Stimulated activated naive B cell treated with anti-CD40 and anti-IgM and Interleukin-4, amounts not matched to agents 10 μg/mL and 1 μg/mL and 100 μg/mL, for 72 hours (primary cell): ENCODE measurements at regions not wholly inside any gene's neighbourhood (a gene's known extent, or its start where the extent isn't known, plus 50 kb on each side); places are given as distances from the start of the nearest gene placed in this dataset.

Source experiments
- ATAC-seq, 2 donors: fragments of 150-1000 bp; cut with Tn5 transposase; replicated peaks; 2 replicates each; pipeline ENCODE4 v1.10.0; 2021; ENCODE audit warnings: moderate library complexity in 1 of 2
- DNase-seq: peaks from one replicate; pipeline ENCODE4 v3.0.0; 2021
- H3K27ac Mint-ChIP-seq: one replicate; pipeline ENCODE4 v1.8.0; 2022; ENCODE audit warnings: mild to moderate bottlenecking, mixed read lengths
- H3K27me3 Mint-ChIP-seq, 2 donors: one replicate each; pipeline ENCODE4 v1.8.0; 2022; ENCODE audit warnings: mixed read lengths in 2 of 2
- H3K36me3 Mint-ChIP-seq, 2 donors: one replicate each; pipeline ENCODE4 v1.8.0; 2022; ENCODE audit warnings: mixed read lengths in 2 of 2, mild to moderate bottlenecking in 1 of 2
- H3K4me1 Mint-ChIP-seq, 2 donors: one replicate each; pipeline ENCODE4 v1.8.0; 2022; ENCODE audit warnings: mixed read lengths in 2 of 2, mild to moderate bottlenecking in 1 of 2
- H3K4me3 Mint-ChIP-seq, 2 donors: one replicate each; pipeline ENCODE4 v1.8.0; 2022; ENCODE audit warnings: mild to moderate bottlenecking in 2 of 2, mixed read lengths in 2 of 2, moderate library complexity in 1 of 2
- H3K9me3 Mint-ChIP-seq, 2 donors: one replicate each; pipeline ENCODE4 v1.8.0; 2022; ENCODE audit warnings: mixed read lengths in 2 of 2, mild to moderate bottlenecking in 1 of 2

DNA sequence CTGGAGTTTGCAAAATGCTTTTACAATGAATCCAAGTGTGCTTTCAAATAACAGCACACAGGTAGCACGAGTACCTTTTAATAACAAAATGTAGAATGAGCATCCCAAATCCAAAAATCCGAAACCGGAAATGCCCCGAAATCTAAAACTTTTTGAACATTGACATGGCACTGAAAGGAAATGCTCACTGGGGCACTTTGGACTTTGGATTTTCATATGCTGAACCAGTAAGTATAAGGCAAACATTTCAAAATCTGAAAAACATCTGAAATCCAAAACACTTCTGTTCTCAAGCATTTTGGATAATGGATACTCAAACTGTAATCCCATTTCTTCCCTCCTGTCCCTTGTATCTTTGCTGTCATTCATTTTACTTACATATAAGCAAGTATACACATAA is 50.1 kb downstream of the GCNT4 start:
- no peaks in the 10 kb centered on the region for H3K4me1 Mint-ChIP-seq
- DNase-seq (no peak), ATAC-seq (no peak)
- peaks cover 11 to 15% of the 10 kb centered on the region in 2 donors for H3K9me3 Mint-ChIP-seq
- H3K27me3 Mint-ChIP-seq, result peaks cover 8% of the 10 kb centered on the region in 2 donors
- H3K4me3 Mint-ChIP-seq, result no peak overlapping the region
- H3K36me3 Mint-ChIP-seq, result peaks cover 0 to 4% of the 10 kb centered on the region in 2 donors
- no peak overlapping the region for H3K27ac Mint-ChIP-seq

DNA sequence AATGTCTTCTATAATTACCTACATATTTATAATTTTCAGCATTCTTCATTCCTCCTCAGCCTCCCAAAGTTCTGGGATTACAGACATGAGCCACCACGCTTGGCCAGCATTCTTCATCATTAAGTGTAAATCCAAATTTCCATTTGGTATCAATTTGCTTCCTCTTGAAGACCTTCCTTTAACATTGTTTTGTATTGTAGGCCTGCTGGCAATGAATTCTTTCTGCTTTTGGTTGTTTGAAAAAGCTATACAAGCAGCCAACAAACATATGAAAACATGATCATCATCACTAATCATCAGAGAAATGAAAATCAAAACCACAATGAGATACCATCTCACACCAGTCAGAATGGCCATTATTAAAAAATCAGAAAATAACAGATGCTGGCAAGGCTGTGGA is 56.4 kb downstream of the GCNT4 start:
- Mint-ChIP-seq H3K27ac (no peak overlapping the region), H3K9me3 (peaks cover 3 to 12% of the 10 kb centered on the region in 2 donors), H3K4me3 (no peak overlapping the region), H3K27me3 (peaks cover 0 to 13% of the 10 kb centered on the region in 2 donors), H3K36me3 (no peaks in the 10 kb centered on the region), H3K4me1 (no peaks in the 10 kb centered on the region)
- no peak for DNase-seq
- ATAC-seq, result no peak

DNA sequence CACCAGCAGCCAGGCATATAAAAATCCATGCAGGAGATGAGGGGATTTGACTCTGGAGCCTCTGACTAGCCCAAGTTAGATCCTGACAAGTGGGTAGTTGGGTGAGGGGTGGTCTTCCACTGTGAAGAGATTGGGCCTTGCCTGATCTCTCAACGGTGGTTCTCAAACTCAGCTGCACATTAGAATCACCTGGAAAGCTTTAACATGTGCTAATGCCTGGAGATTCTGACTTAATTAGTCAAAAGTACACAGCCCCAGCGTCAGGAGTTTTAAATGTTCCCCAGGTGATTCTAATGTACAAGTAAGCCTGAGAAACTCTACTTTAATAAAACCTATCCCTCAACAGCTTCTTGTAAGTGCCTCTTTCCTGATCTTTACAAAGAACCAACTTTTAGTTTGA is 57.5 kb downstream of the GCNT4 start:
- H3K9me3 Mint-ChIP-seq, result peaks cover 3 to 12% of the 10 kb centered on the region in 2 donors
- ATAC-seq, result no peak

DNA sequence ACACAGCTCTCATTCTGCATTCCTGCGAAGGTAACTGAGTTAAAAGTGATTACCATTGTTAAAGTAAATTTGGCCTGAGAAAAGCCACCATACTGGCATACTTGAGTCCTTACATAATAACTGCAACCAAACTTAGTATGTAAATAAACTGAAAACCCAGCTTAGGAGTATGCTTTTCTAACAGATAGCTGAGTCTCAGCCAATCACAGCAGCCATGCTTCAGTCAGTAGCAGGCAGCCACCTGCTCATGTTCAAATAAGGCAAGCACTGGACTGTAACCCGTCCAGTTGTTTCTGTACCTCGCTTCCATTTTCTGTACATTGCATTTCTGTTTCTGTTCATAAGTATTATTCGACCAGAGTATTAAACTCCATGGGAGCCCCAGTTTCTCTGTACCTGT is 58.6 kb downstream of the GCNT4 start:
- Mint-ChIP-seq H3K9me3 (peaks cover 3 to 12% of the 10 kb centered on the region in 2 donors), H3K4me1 (no peaks in the 10 kb centered on the region), H3K4me3 (no peak overlapping the region), H3K27me3 (peaks cover 0 to 14% of the 10 kb centered on the region in 2 donors), H3K27ac (no peak overlapping the region), H3K36me3 (no peaks in the 10 kb centered on the region)
- DNase-seq (no peak), ATAC-seq (no peak)

More for the DNA sequence above, 57.5 kb downstream of the GCNT4 start:
- no peak overlapping the region for H3K27ac Mint-ChIP-seq
- H3K27me3 Mint-ChIP-seq, result peaks cover 0 to 14% of the 10 kb centered on the region in 2 donors
- no peaks in the 10 kb centered on the region for H3K4me1 Mint-ChIP-seq
- DNase-seq, result no peak
- H3K36me3 Mint-ChIP-seq, result no peaks in the 10 kb centered on the region
- H3K4me3 Mint-ChIP-seq, result no peak overlapping the region

DNA sequence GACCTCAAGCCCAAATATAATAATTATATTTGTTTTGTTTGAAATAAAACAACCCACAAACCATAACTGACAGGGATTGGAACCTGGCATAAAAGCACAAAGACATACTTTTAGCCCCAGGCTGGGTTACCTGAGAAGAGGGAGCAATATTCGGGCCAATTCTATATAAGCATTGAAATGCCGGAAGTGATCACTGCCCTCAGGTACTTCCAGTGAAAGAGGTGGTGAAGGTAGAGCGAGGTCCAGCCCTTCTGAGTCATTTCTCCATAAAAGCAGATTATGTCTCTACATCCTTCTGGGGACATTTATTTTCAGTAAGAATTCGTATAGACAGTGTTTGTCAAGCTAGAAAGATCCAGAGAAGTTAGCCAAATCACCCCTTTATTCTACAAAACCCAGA is 59.6 kb downstream of the GCNT4 start:
- H3K4me1 Mint-ChIP-seq, result no peaks in the 10 kb centered on the region
- H3K27me3 Mint-ChIP-seq, result peaks cover 0 to 9% of the 10 kb centered on the region in 2 donors
- DNase-seq (no peak), ATAC-seq (no peak)
- peaks cover 6 to 13% of the 10 kb centered on the region in 2 donors for H3K9me3 Mint-ChIP-seq
- H3K36me3 Mint-ChIP-seq, result no peaks in the 10 kb centered on the region
- H3K4me3 Mint-ChIP-seq, result no peak overlapping the region
- no peak overlapping the region for H3K27ac Mint-ChIP-seq

DNA sequence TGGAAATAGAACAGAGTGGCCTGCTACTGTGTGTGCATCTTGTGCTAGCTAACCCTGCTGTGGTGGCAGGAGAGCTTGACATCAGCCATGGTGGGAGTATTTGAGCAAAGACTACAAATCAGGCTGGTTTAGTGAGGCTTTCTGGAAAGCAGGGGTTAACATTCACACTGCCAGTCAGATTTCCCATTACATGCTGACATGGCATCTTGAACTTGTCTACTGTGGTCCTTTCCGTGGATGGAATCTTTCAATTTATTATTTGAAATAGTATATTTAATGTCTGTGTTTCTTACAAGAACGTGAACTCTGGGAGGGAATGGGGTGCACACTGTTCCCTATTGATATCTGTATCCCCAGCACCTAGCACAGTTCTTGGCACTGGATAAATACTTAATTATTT is 60.8 kb downstream of the GCNT4 start:
- no peak for DNase-seq
- Mint-ChIP-seq H3K9me3 (peaks cover 4 to 6% of the 10 kb centered on the region in 2 donors), H3K27me3 (peaks cover 0 to 4% of the 10 kb centered on the region in 2 donors), H3K36me3 (no peaks in the 10 kb centered on the region), H3K4me1 (no peaks in the 10 kb centered on the region), H3K4me3 (no peak overlapping the region), H3K27ac (no peak overlapping the region)
- no peak for ATAC-seq

DNA sequence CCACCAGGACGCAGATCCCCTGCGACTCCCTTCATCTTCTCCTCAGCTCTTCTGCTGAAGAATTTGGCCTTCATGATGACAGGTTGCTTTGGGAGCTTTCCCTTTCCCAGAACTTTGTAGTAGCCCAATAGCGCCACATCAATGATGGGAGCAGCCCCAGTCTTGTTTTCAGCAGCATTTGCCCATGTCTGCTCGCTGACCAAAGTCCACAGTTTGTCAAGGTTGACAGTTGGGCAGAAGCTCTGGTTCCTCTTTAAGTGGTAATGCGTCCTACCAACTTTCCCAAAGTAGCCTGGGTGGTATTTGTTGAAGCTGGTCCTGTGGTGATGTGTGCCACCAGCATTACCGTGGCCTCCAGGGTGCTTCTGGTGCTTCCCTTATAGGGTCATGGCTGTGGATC is 62.2 kb downstream of the GCNT4 start:
- no peaks in the 10 kb centered on the region for H3K4me1 Mint-ChIP-seq
- H3K36me3 Mint-ChIP-seq, result no peaks in the 10 kb centered on the region
- H3K9me3 Mint-ChIP-seq, result peaks cover 4 to 6% of the 10 kb centered on the region in 2 donors
- DNase-seq, result no peak
- H3K27me3 Mint-ChIP-seq, result peaks cover 0 to 4% of the 10 kb centered on the region in 2 donors
- ATAC-seq, result no peak
- H3K4me3 Mint-ChIP-seq, result no peak overlapping the region
- no peak overlapping the region for H3K27ac Mint-ChIP-seq

DNA sequence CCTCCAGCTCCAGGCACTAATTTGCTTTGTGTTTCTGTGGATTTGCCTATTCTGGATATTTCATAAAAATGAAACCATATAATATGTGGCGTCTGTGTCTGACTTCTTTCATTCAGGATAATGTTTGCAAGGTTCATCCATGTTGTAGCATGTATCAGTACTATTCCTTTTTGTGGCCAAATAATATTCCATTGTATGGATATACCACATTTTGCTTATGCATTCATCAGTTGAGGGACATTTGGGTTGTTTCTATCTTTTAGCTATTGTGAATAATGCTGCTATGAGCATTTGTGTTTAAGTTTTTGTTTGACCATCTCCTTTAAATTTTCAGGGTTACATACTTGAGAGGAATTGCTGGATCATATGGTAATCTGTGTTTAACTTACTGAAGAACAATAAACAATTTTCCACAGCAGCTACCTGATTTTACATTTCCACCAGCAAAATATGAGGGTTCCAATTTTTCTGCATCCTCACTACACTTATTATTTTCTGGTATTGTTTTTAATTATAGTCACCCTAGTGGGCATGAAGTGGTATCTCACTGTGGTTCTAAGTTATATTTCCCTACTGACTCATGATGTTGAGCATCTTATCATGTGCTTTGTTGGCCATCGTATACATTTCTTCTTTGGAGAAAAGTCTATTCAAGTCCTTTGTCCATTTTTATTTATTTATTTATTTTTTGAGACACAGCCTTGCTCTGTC is 63.9 kb downstream of the GCNT4 start:
- H3K27ac Mint-ChIP-seq, result no peak overlapping the region
- DNase-seq, result no peak
- H3K27me3 Mint-ChIP-seq, result peaks cover 0 to 4% of the 10 kb centered on the region in 2 donors

DNA sequence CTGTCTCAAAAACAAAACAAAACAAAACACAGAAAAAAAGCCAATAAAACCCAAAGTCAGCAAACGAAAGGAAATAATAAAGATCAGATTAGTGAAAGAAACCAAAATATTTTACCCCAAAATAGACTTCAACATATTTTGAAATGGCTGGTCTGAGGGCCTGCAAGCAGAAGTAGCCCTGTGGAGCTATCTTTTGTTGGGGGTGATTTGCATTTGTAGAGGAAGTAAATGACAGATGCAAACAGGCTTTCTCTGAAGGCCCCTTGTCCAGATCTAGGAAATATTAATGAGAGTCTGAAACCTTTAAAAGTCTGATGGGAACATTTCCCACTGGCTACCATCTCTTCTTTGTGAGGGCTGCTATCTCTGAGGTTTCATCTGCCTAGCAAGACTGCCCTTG is 74.0 kb downstream of the GCNT4 start:
- ATAC-seq (no peak), DNase-seq (no peak)
- Mint-ChIP-seq H3K9me3 (peaks cover 4% of the 10 kb centered on the region in 2 donors), H3K4me1 (peaks cover 0 to 2% of the 10 kb centered on the region in 2 donors), H3K36me3 (no peaks in the 10 kb centered on the region), H3K4me3 (no peak overlapping the region), H3K27me3 (peaks cover 8 to 9% of the 10 kb centered on the region in 2 donors), H3K27ac (no peak overlapping the region)

More for the DNA sequence above, 63.9 kb downstream of the GCNT4 start:
- H3K36me3 Mint-ChIP-seq, result no peaks in the 10 kb centered on the region
- ATAC-seq, result no peak
- peaks cover 4 to 6% of the 10 kb centered on the region in 2 donors for H3K9me3 Mint-ChIP-seq
- H3K4me1 Mint-ChIP-seq, result no peaks in the 10 kb centered on the region
- no peak overlapping the region for H3K4me3 Mint-ChIP-seq

DNA sequence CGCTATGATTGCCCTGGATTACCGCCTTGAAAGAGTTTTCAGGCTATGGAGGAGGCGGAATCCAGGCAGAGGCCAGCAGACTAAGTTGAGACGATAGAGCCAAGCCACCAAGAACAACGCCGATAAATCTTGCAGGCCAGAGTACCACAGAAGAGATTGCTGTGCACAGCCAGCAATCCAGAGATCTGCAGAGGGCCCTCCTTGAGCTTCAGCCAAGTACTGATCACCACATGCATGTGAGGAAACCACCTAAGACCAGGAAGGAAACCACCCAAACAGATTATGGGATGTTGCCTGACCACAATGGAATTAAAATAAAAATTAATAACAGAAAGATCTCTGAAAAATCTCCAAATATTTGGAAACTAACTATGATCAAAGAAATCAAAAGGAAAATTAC is 74.9 kb downstream of the GCNT4 start:
- H3K27me3 Mint-ChIP-seq, result peaks cover 8 to 9% of the 10 kb centered on the region in 2 donors
- H3K27ac Mint-ChIP-seq, result no peak overlapping the region
- H3K4me3 Mint-ChIP-seq, result no peak overlapping the region
- H3K4me1 Mint-ChIP-seq, result peaks cover 0 to 2% of the 10 kb centered on the region in 2 donors
- H3K9me3 Mint-ChIP-seq, result peaks cover 4% of the 10 kb centered on the region in 2 donors
- DNase-seq (no peak), ATAC-seq (no peak)
- no peaks in the 10 kb centered on the region for H3K36me3 Mint-ChIP-seq

DNA sequence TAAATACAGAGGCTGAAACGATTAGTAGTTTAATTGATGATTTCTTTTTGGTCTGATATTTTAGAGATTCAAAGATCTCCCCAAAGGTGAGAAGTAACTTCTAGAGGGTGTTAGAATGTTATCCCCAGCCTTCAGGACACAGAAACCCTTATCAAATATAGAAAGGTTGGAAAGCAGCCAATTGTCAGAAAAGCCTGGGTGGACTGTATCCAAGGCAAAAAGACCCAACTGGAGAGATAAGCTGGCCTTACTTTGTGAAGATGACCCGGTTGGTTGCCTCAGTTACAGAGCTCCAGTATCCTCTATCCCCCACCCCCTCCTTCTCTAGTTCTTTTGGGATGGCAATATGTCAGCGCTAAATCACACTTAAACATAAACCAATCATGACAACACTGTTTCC is 75.7 kb downstream of the GCNT4 start:
- Mint-ChIP-seq H3K4me1 (peaks cover 0 to 2% of the 10 kb centered on the region in 2 donors), H3K9me3 (peaks cover 4% of the 10 kb centered on the region in 2 donors), H3K4me3 (no peak overlapping the region), H3K36me3 (no peaks in the 10 kb centered on the region), H3K27ac (no peak overlapping the region), H3K27me3 (peaks cover 8 to 9% of the 10 kb centered on the region in 2 donors)
- ATAC-seq (no peak), DNase-seq (no peak)

DNA sequence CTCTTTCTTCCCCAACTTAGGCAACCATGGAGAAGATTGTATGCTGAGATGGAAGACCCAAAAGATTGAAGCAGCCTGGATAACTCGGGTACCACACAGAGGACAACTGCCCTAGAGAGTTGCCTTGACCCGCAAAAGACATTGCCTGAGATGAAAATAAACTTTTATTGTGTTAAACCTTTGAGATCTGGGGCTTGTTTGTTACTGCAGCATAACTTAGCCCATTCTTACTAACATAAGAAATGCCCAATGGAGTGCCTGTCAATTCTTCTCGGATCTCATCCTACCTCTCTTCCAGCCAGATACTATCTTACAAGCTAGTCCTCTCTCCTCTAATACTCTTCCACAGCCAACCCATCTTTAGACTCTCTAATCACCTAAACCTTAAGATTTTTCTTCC is 76.8 kb downstream of the GCNT4 start:
- peaks cover 0 to 2% of the 10 kb centered on the region in 2 donors for H3K4me1 Mint-ChIP-seq
- H3K9me3 Mint-ChIP-seq, result peaks cover 4% of the 10 kb centered on the region in 2 donors
- H3K27me3 Mint-ChIP-seq, result peaks cover 8 to 9% of the 10 kb centered on the region in 2 donors
- H3K27ac Mint-ChIP-seq, result no peak overlapping the region
- H3K36me3 Mint-ChIP-seq, result no peaks in the 10 kb centered on the region
- DNase-seq, result no peak
- no peak for ATAC-seq
- H3K4me3 Mint-ChIP-seq, result no peak overlapping the region

DNA sequence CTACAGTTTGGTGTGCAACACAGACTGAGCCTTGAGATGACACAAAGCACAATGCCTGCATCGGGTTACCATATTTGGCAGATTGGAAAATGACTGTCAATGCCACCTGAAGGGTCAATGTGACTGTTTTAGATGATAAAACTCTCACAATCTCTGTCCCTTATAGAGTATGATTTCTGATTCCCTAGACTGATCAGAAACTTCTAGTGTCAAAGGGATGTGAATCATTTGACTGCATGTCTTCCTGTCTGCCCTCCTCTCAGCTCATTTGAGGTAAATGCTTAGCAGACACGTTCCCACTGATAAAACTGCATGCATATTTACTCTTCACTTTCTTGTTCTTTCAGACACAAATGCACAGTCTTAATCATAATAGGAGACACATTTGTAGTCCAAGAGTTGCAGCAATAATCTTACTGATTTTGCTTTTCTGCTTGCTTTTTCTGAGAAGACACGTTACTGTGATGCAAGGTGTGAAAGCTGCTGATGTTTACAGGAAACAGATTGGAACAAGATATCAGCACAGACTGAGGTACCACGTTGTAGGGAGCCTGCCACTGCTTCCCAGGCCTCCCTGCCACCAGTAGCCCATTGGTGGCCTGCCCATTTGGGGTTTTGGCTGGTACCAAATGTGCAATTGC is 77.8 kb downstream of the GCNT4 start:
- Mint-ChIP-seq H3K27me3 (peaks cover 8 to 9% of the 10 kb centered on the region in 2 donors), H3K4me3 (no peak overlapping the region), H3K36me3 (no peaks in the 10 kb centered on the region), H3K9me3 (peaks cover 4% of the 10 kb centered on the region in 2 donors), H3K27ac (no peak overlapping the region), H3K4me1 (peaks cover 0 to 2% of the 10 kb centered on the region in 2 donors)
- DNase-seq, result no peak
- ATAC-seq, result no peak

DNA sequence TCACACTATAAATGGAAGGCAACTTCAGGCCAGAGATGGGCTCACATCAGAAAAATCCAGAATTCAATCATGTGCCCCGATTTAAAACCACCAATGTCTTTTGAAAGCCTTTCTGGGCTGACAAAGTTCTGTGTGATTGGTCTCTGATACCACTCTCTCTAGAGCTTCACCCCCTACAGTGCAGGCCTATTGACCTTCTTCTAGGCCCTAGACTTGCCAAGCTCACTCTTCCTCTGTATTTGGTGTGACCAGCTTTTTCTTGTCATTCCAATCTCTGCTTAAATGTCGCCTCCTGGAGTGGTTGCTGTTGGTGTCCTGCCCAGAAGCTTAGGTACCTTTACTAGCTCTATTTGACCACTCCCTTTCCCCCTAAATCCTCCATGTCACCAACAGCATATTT is 78.7 kb downstream of the GCNT4 start:
- peaks cover 0 to 2% of the 10 kb centered on the region in 2 donors for H3K4me1 Mint-ChIP-seq
- H3K27me3 Mint-ChIP-seq, result peaks cover 9 to 11% of the 10 kb centered on the region in 2 donors
- H3K9me3 Mint-ChIP-seq, result peaks cover 4% of the 10 kb centered on the region in 2 donors
- DNase-seq, result no peak
- no peaks in the 10 kb centered on the region for H3K36me3 Mint-ChIP-seq
- H3K4me3 Mint-ChIP-seq, result no peak overlapping the region
- no peak for ATAC-seq
- H3K27ac Mint-ChIP-seq, result no peak overlapping the region

DNA sequence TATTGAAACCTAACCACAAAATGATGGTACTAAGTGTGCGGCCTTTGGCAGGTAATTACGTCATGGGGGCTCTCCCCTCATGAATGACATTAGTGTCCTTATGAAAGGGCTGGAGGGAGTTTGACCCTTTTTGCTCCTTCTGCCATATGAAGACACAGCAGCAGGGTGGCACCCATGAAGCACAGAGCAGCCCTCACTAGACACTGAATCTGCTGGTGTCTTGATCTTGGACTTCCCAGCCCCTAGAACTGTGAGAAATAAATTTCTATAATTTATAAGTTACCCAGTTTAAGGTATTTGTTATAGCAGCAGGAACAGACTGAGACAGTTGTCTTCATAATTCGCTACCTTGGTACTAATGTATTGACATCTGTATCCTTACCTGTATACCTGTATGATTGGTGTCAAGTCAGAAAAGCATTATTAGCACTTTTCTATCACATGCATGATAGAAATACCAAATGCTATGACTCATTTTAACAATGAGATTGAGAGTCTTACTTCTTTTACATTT is 80.4 kb downstream of the GCNT4 start:
- no peaks in the 10 kb centered on the region for H3K36me3 Mint-ChIP-seq
- no peak overlapping the region for H3K4me3 Mint-ChIP-seq
- H3K27me3 Mint-ChIP-seq, result peaks cover 14 to 25% of the 10 kb centered on the region in 2 donors
- peaks cover 4% of the 10 kb centered on the region in 2 donors for H3K9me3 Mint-ChIP-seq
- no peak overlapping the region for H3K27ac Mint-ChIP-seq
- no peaks in the 10 kb centered on the region for H3K4me1 Mint-ChIP-seq
- ATAC-seq, result no peak
- no peak for DNase-seq
